ENCODE measurements at regions not wholly inside any gene's neighbourhood (a gene's known extent, or its start where the extent isn't known, plus 50 kb on each side); places are given as distances from the start of the nearest gene placed in this dataset.

DNA sequence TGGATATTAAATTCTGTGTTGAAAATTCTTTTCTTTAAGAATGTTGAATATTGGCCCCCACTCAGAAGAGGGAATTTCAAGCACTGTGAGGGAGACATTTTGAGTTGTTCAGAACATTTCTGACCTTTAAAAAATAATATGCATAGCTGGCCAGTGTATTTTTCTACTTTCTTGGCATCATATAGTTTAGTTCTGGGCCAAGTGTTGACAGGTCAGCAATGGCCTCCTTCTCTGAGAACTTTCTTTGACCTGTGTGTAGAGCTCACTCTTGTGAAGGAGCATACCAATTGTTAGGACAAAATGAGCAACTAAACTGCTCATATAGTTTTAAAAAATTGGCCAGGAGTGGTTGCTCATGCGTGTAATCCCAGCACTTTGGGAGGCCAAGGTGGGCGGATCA is 376.0 kb downstream of the LRRC70 start:
- Histone ChIP-seq H3K9ac (ENCODE audit: extremely low read depth, insufficient read length, low read length) (no peak overlapping the region), H2BK15ac (ENCODE audit: low read depth, low read length) (no peak overlapping the region), H2BK20ac (ENCODE audit: low read depth, low read length, poor library complexity, severe bottlenecking) (no peak overlapping the region), H3K27ac (ENCODE audit: insufficient read length, low read depth, low read length) (no peak overlapping the region), H3K4me2 (ENCODE audit: insufficient read depth, insufficient read length, low read length) (no peak overlapping the region), H3K9me3 (ENCODE audit: control insufficient read depth, low read depth, low read length) (no peaks in the 10 kb centered on the region), H2BK120ac (ENCODE audit: low read depth, low read length, poor library complexity, severe bottlenecking) (no peak overlapping the region), H3K79me1 (ENCODE audit: insufficient read depth, low read depth, low read length, poor library complexity, severe bottlenecking) (no peaks in the 10 kb centered on the region), H3K56ac (ENCODE audit: insufficient read length, low read depth, low read length) (no peak overlapping the region), H2AK5ac (ENCODE audit: insufficient read length, low read length) (no peak overlapping the region), H2AFZ (ENCODE audit: low read length) (no peak overlapping the region), H4K5ac (ENCODE audit: insufficient read length, low read depth, low read length) (no peak overlapping the region), H4K20me1 (ENCODE audit: control insufficient read depth, insufficient read depth, insufficient read length) (no peaks in the 10 kb centered on the region), H3K23ac (ENCODE audit: insufficient read length, low read depth, low read length) (no peak overlapping the region), H2BK12ac (ENCODE audit: insufficient read length, low read depth, low read length) (no peak overlapping the region), H3K4ac (ENCODE audit: low read depth, low read length) (no peak overlapping the region), H3T11ph (ENCODE audit: low read length) (no peak overlapping the region), H3K79me2 (ENCODE audit: insufficient read depth, low read length) (no peaks in the 10 kb centered on the region), H3K4me1 (ENCODE audit: insufficient read depth, low read length) (no peaks in the 10 kb centered on the region), H4K8ac (replicated peaks; ENCODE audit: insufficient read length, low read depth, low read length) (no peak overlapping the region), H2BK5ac (ENCODE audit: insufficient read length, low read length) (no peak overlapping the region), H4K91ac (ENCODE audit: insufficient read length, low read depth, low read length) (no peak overlapping the region), H3K23me2 (ENCODE audit: insufficient read length, low read depth, low read length, poor library complexity, severe bottlenecking) (no peaks in the 10 kb centered on the region), H3K27me3 (ENCODE audit: insufficient read depth, low read length) (no peaks in the 10 kb centered on the region), H3K18ac (ENCODE audit: insufficient read length, low read depth, low read length) (no peak overlapping the region), H3K14ac (ENCODE audit: insufficient read depth, low read length) (no peak overlapping the region)
- peaks cover 0 to 4% of the 10 kb centered on the region in 2 experiments; a peak in 3 of 5 replicates for H3K9me3 Mint-ChIP-seq
- no peaks in the 10 kb centered on the region for H3K27me3 Mint-ChIP-seq (ENCODE audit: low read depth)
- no peak for DNase-seq
- no peaks in the 10 kb centered on the region for H3K36me3 Mint-ChIP-seq (ENCODE audit: insufficient read depth in 1 of 3, low read depth in 3 of 3)
- H3K4me3 Mint-ChIP-seq, result no peak overlapping the region
- TF ChIP-seq, protein P1, sequence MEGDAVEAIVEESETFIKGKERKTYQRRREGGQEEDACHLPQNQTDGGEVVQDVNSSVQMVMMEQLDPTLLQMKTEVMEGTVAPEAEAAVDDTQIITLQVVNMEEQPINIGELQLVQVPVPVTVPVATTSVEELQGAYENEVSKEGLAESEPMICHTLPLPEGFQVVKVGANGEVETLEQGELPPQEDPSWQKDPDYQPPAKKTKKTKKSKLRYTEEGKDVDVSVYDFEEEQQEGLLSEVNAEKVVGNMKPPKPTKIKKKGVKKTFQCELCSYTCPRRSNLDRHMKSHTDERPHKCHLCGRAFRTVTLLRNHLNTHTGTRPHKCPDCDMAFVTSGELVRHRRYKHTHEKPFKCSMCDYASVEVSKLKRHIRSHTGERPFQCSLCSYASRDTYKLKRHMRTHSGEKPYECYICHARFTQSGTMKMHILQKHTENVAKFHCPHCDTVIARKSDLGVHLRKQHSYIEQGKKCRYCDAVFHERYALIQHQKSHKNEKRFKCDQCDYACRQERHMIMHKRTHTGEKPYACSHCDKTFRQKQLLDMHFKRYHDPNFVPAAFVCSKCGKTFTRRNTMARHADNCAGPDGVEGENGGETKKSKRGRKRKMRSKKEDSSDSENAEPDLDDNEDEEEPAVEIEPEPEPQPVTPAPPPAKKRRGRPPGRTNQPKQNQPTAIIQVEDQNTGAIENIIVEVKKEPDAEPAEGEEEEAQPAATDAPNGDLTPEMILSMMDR (conservative IDR thresholded peaks at IDR 0.05), result no peak
- no peak overlapping the region for H3K27ac Mint-ChIP-seq
- no CpG with 5 or more reads among the region's 2 CpGs for WGBS (ENCODE audit: extremely low coverage, insufficient read length, low lambda C conversion rate)
- H3K4me1 Mint-ChIP-seq, result peaks cover 4 to 5% of the 10 kb centered on the region in 2 experiments; a peak in 2 of 4 replicates

Data from H9 (cell line).